HepG2 (cell line): ENCODE measurements at regions not wholly inside any gene's neighbourhood (a gene's known extent, or its start where the extent isn't known, plus 50 kb on each side); places are given as distances from the start of the nearest gene placed in this dataset.

Experiments
- ATAC-seq: fragments of 200-7000 bp; cut with Tn5 transposase; 3 replicates; pipeline ENCODE4 v1.9.1; 2020; ENCODE audit warnings: mild to moderate bottlenecking, moderate library complexity
- BruUV-seq: library from RNA; stranded (reverse); fragments of 400-500 nt; replicated peaks from 2 replicates; lab custom pipeline; 2021; lab: Mats Ljungman, UMichigan
- CTCF ChIA-PET: fragments of 300-600 bp; formaldehyde crosslinking; extraction: SDS; loops from one replicate; lab custom pipeline; 2021; ENCODE audit warnings: low total read pairs, inconsistent platforms, low intra/inter-chr PET ratio; lab: Yijun Ruan, JAX
- POLR2A ChIA-PET: fragments of 350-600 bp; sonication (Branson Sonifier 250); formaldehyde crosslinking; loops from one replicate; lab custom pipeline; 2020; ENCODE audit warnings: antibody characterized with exemption, inconsistent platforms; lab: Yijun Ruan, JAX
- DNase-seq: peaks from one replicate; pipeline ENCODE4 v3.0.0-alpha.2; 2015; ENCODE audit warnings: low spot score
- FAIRE-seq: peaks from 3 replicates; lab custom pipeline; 2011; peaks lifted over from hg19 to GRCh38; lab: Jason Lieb, UNC
- H2AFZ ChIP-seq: one replicate; pipeline ENCODE4 v1.6.1; 2011; ENCODE audit warnings: low read length, inconsistent platforms
- H3K27ac ChIP-seq: fragments of 300-600 bp; 3 replicates; pipeline ENCODE4 v1.8.0; 2011; ENCODE audit warnings: mixed run types, mild to moderate bottlenecking, mixed read lengths, low read length, inconsistent platforms; ENCODE audit not compliant: insufficient read depth; ENCODE audit errors: extremely low read length
- H3K27me3 ChIP-seq, 2 experiments: fragments of 200-600 bp in 1 of 2; 2 replicates in 1 of 2; 3 replicates in 1 of 2; pipeline versions ENCODE4 v1.6.0 to v1.8.0; 2011; ENCODE audit warnings: low read length in 2 of 2, mild to moderate bottlenecking in 2 of 2, moderate library complexity in 2 of 2, inconsistent platforms in 1 of 2; ENCODE audit not compliant: insufficient read depth in 2 of 2, control insufficient read depth in 1 of 2
- H3K36me3 ChIP-seq, 2 experiments: fragments of 200-600 bp in 1 of 2; replicated peaks in 1 of 2; 2 replicates in 1 of 2; 3 replicates in 1 of 2; pipeline versions ENCODE4 v1.5.1 to v1.8.0; 2011; ENCODE audit warnings: low read length in 2 of 2, inconsistent platforms in 1 of 2; ENCODE audit not compliant: insufficient read depth in 2 of 2, control insufficient read depth in 1 of 2
- H3K4me1 ChIP-seq: 2 replicates; pipeline ENCODE4 v1.5.1; 2012; ENCODE audit warnings: low read length, inconsistent platforms; ENCODE audit not compliant: insufficient read depth
- H3K4me2 ChIP-seq: 2 replicates; pipeline ENCODE4 v1.6.0; 2011; ENCODE audit warnings: low read depth, low read length, inconsistent platforms
- H3K4me3 ChIP-seq, 3 experiments: fragments of 200-600 bp in 1 of 3; sonication (generic), shearing (Covaris generic) in 1 of 3; replicated peaks in 1 of 3; 2 replicates each; pipeline ENCODE4 v1.5.1; 2011 to 2016; ENCODE audit warnings: low read length in 3 of 3, inconsistent platforms in 2 of 3, low read depth in 2 of 3, mild to moderate bottlenecking in 2 of 3, control low read depth in 1 of 3, mixed read lengths in 1 of 3; ENCODE audit not compliant: insufficient read depth in 1 of 3
- H3K79me2 ChIP-seq: one replicate; pipeline ENCODE4 v1.6.1; 2011; ENCODE audit warnings: low read length, inconsistent platforms; ENCODE audit not compliant: insufficient read depth
- H3K9ac ChIP-seq: 2 replicates; pipeline ENCODE4 v1.6.0; 2011; ENCODE audit warnings: mild to moderate bottlenecking, low read depth, low read length, inconsistent platforms; ENCODE audit not compliant: insufficient read depth
- H3K9me3 ChIP-seq: 2 replicates; pipeline ENCODE4 v1.5.1; 2012; ENCODE audit warnings: mild to moderate bottlenecking, low read length
- H4K20me1 ChIP-seq: 2 replicates; pipeline ENCODE4 v1.6.0; 2011; ENCODE audit warnings: inconsistent platforms, mild to moderate bottlenecking, low read length, moderate library complexity; ENCODE audit not compliant: insufficient read depth
- ATAD3A ChIP-seq: sonication (generic); formaldehyde crosslinking; IDR thresholded peaks from 2 replicates; pipeline ENCODE4 v1.4.0; 2020; ENCODE audit warnings: missing genetic modification reagents
- CCDC6 ChIP-seq: sonication (generic); formaldehyde crosslinking; IDR thresholded peaks from 2 replicates; pipeline ENCODE4 v1.8.1; 2022; ENCODE audit warnings: mild to moderate bottlenecking, missing genetic modification reagents, moderate library complexity
- EHMT2 ChIP-seq: fragments of 200-600 bp; sonication (generic); IDR thresholded peaks from 2 replicates; pipeline ENCODE4 v1.7.0; 2017; ENCODE audit warnings: antibody characterized with exemption, low read depth, low read length, borderline replicate concordance
- HDAC6 ChIP-seq: fragments of 200-600 bp; sonication (generic); IDR thresholded peaks from 2 replicates; pipeline ENCODE4 v1.7.0; 2017; ENCODE audit warnings: mild to moderate bottlenecking, antibody characterized with exemption, low read length, low read depth
- JUND ChIP-seq: sonication (generic); formaldehyde crosslinking; IDR thresholded peaks from 2 replicates; pipeline ENCODE4 v1.8.0; 2022; ENCODE audit warnings: mild to moderate bottlenecking, missing genetic modification reagents
- SP5 ChIP-seq: IDR thresholded peaks from 2 replicates; pipeline ENCODE4 v1.6.1; 2016; ENCODE audit warnings: low read depth, borderline replicate concordance
- TOE1 ChIP-seq: sonication (generic); formaldehyde crosslinking; IDR thresholded peaks from 2 replicates; pipeline ENCODE4 v1.4.0; 2020; ENCODE audit warnings: mild to moderate bottlenecking, missing genetic modification reagents
- ZNF335 ChIP-seq: sonication (generic); formaldehyde crosslinking; IDR thresholded peaks from 2 replicates; pipeline ENCODE4 v1.4.0; 2020; ENCODE audit warnings: missing genetic modification reagents
- ZNF607 ChIP-seq: sonication (generic); formaldehyde crosslinking; IDR thresholded peaks from 2 replicates; pipeline ENCODE4 v1.5.1; 2020; ENCODE audit warnings: missing genetic modification reagents, mild to moderate bottlenecking, borderline replicate concordance
- WGBS: methylation state at CpG from one replicate; pipeline ENCODE4 v1.1.6; 2017; ENCODE audit warnings: low lambda C conversion rate; 5-methylcytosine and 5-hydroxymethylcytosine counted together
- in situ Hi-C: cut with HindIII; loops from 2 replicates; pipeline ENCODE4 v1.10.0; 2017; ENCODE audit warnings: low pct_unique_long_range_greater_than_20kb; ENCODE audit not compliant: extremely low pct_ligation_motif_present
- intact Hi-C: fragments of 100-400 bp; cut with micrococcal nuclease; formaldehyde crosslinking; loops from one replicate; pipeline ENCODE4 v1.10.0; 2022; ENCODE audit not compliant: unreplicated experiment
- TF ChIP-seq, protein P1 (sequence below): sonication (generic); formaldehyde crosslinking; IDR thresholded peaks from 2 replicates; pipeline ENCODE4 v1.4.0; 2020; ENCODE audit warnings: missing genetic modification reagents
- TF ChIP-seq, protein P2 (sequence below): sonication (generic); formaldehyde crosslinking; IDR thresholded peaks from 2 replicates; pipeline ENCODE4 v1.8.1; 2022; ENCODE audit warnings: mild to moderate bottlenecking, missing genetic modification reagents
- TF ChIP-seq, protein P3 (sequence below): sonication (generic); formaldehyde crosslinking; IDR thresholded peaks from 2 replicates; pipeline ENCODE4 v1.4.0; 2020; ENCODE audit warnings: missing genetic modification reagents, borderline replicate concordance
- TF ChIP-seq, protein P4 (sequence below): sonication (generic); formaldehyde crosslinking; IDR thresholded peaks from 2 replicates; pipeline ENCODE4 v1.5.1; 2020; ENCODE audit warnings: missing genetic modification reagents, mild to moderate bottlenecking, borderline replicate concordance
- TF ChIP-seq, protein P5 (sequence below): sonication (generic); formaldehyde crosslinking; IDR thresholded peaks from 2 replicates; pipeline ENCODE4 v1.9.0; 2021; ENCODE audit warnings: missing genetic modification reagents, mild to moderate bottlenecking, borderline replicate concordance
- TF ChIP-seq, protein P6 (sequence below): sonication (generic); formaldehyde crosslinking; IDR thresholded peaks from 2 replicates; pipeline ENCODE4 v1.4.0; 2020; ENCODE audit warnings: missing genetic modification reagents

DNA sequence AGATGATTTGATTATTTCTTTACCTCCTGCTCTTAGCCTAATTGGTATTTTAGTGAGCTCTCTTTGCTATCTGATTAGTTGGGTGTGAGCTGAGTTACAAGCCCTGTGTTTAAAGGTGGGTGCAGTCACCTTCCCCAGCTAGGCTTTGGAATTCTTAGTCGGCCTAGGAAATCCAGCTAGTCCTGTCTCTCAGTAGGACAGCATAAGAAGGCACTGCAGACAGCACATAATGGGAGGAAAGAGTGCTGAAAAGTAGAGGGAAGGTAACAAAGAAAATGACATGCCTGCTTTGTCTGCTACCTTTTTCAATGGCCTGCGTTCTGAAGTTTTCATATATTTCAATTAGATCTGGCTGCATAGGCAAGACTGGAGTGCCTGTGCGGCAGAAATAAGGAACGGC is 1794.0 kb upstream of the CELF4 start (continued):
- TF ChIP-seq HDAC6 (no peak), TOE1 (CRISPR knock-in tag) (no peak), EHMT2 (no peak), ZNF335 (CRISPR knock-in tag) (no peak)
- TF ChIP-seq, protein P1, sequence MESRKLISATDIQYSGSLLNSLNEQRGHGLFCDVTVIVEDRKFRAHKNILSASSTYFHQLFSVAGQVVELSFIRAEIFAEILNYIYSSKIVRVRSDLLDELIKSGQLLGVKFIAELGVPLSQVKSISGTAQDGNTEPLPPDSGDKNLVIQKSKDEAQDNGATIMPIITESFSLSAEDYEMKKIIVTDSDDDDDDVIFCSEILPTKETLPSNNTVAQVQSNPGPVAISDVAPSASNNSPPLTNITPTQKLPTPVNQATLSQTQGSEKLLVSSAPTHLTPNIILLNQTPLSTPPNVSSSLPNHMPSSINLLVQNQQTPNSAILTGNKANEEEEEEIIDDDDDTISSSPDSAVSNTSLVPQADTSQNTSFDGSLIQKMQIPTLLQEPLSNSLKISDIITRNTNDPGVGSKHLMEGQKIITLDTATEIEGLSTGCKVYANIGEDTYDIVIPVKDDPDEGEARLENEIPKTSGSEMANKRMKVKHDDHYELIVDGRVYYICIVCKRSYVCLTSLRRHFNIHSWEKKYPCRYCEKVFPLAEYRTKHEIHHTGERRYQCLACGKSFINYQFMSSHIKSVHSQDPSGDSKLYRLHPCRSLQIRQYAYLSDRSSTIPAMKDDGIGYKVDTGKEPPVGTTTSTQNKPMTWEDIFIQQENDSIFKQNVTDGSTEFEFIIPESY (CRISPR knock-in tag): no peak
- TF ChIP-seq, protein P2, sequence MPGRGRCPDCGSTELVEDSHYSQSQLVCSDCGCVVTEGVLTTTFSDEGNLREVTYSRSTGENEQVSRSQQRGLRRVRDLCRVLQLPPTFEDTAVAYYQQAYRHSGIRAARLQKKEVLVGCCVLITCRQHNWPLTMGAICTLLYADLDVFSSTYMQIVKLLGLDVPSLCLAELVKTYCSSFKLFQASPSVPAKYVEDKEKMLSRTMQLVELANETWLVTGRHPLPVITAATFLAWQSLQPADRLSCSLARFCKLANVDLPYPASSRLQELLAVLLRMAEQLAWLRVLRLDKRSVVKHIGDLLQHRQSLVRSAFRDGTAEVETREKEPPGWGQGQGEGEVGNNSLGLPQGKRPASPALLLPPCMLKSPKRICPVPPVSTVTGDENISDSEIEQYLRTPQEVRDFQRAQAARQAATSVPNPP (CRISPR knock-in tag): no peak
- TF ChIP-seq, protein P3, sequence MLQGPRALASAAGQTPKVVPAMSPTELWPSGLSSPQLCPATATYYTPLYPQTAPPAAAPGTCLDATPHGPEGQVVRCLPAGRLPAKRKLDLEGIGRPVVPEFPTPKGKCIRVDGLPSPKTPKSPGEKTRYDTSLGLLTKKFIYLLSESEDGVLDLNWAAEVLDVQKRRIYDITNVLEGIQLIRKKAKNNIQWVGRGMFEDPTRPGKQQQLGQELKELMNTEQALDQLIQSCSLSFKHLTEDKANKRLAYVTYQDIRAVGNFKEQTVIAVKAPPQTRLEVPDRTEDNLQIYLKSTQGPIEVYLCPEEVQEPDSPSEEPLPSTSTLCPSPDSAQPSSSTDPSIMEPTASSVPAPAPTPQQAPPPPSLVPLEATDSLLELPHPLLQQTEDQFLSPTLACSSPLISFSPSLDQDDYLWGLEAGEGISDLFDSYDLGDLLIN (CRISPR knock-in tag): no peak

DNA sequence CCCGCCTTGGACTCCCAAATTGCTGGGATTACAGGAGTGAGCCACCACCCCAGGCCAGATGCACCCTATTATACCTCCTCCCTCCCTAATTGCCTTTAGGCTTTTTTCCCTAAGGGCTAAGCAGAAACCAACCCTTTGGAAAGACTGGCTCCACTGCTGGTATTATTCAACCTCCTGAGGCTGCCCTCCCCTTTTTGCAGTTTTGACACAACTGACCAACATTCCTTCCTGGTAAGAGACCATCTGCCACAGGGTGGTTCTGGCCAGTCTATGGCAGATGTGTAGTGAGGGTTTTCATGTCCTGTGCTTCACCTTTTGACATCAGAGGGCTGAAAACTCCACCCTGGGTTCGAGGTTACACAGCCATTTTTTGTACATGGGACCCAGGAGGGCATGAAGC is 1785.3 kb upstream of the CELF4 start:
- CTCF ChIA-PET: no interaction called here
- no TSS peak for BruUV-seq
- no peaks in the 10 kb centered on the region for H3K9me3 ChIP-seq
- TF ChIP-seq ATAD3A (CRISPR knock-in tag) (no peak), CCDC6 (CRISPR knock-in tag) (no peak), SP5 (CRISPR knock-in tag) (no peak), JUND (no peak), ZNF607 (CRISPR knock-in tag) (no peak)
- TF ChIP-seq, protein P4, sequence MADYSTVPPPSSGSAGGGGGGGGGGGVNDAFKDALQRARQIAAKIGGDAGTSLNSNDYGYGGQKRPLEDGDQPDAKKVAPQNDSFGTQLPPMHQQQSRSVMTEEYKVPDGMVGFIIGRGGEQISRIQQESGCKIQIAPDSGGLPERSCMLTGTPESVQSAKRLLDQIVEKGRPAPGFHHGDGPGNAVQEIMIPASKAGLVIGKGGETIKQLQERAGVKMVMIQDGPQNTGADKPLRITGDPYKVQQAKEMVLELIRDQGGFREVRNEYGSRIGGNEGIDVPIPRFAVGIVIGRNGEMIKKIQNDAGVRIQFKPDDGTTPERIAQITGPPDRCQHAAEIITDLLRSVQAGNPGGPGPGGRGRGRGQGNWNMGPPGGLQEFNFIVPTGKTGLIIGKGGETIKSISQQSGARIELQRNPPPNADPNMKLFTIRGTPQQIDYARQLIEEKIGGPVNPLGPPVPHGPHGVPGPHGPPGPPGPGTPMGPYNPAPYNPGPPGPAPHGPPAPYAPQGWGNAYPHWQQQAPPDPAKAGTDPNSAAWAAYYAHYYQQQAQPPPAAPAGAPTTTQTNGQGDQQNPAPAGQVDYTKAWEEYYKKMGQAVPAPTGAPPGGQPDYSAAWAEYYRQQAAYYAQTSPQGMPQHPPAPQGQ (CRISPR knock-in tag): no peak
- TF ChIP-seq, protein P5, sequence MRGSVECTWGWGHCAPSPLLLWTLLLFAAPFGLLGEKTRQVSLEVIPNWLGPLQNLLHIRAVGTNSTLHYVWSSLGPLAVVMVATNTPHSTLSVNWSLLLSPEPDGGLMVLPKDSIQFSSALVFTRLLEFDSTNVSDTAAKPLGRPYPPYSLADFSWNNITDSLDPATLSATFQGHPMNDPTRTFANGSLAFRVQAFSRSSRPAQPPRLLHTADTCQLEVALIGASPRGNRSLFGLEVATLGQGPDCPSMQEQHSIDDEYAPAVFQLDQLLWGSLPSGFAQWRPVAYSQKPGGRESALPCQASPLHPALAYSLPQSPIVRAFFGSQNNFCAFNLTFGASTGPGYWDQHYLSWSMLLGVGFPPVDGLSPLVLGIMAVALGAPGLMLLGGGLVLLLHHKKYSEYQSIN (CRISPR knock-in tag): no peak
- TF ChIP-seq, protein P6, sequence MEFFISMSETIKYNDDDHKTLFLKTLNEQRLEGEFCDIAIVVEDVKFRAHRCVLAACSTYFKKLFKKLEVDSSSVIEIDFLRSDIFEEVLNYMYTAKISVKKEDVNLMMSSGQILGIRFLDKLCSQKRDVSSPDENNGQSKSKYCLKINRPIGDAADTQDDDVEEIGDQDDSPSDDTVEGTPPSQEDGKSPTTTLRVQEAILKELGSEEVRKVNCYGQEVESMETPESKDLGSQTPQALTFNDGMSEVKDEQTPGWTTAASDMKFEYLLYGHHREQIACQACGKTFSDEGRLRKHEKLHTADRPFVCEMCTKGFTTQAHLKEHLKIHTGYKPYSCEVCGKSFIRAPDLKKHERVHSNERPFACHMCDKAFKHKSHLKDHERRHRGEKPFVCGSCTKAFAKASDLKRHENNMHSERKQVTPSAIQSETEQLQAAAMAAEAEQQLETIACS (CRISPR knock-in tag): no peak

More for the DNA sequence above, 1785.3 kb upstream of the CELF4 start:
- FAIRE-seq (no peak), DNase-seq (no peak), ATAC-seq (no peak)
- H2AFZ ChIP-seq: no peak overlapping the region
- no peak overlapping the region for H3K4me2 ChIP-seq
- H3K36me3 ChIP-seq: no peaks in the 10 kb centered on the region
- WGBS: 92% methylated on average over 2 of the region's 2 CpGs
- H3K4me1 ChIP-seq: peaks cover 12% of the 10 kb centered on the region
- in situ Hi-C loops (no loop called here), intact Hi-C loops (no loop called here)
- no peak overlapping the region for H3K9ac ChIP-seq
- no peaks in the 10 kb centered on the region for H3K27me3 ChIP-seq
- POLR2A ChIA-PET: no interaction called here
- no peaks in the 10 kb centered on the region for H3K79me2 ChIP-seq
- H3K4me3 ChIP-seq: no peak overlapping the region
- no peak overlapping the region for H3K27ac ChIP-seq
- H4K20me1 ChIP-seq: no peaks in the 10 kb centered on the region
